ENCODE measurements at regions not wholly inside any gene's neighbourhood (a gene's known extent, or its start where the extent isn't known, plus 50 kb on each side); places are given as distances from the start of the nearest gene placed in this dataset.

DNA sequence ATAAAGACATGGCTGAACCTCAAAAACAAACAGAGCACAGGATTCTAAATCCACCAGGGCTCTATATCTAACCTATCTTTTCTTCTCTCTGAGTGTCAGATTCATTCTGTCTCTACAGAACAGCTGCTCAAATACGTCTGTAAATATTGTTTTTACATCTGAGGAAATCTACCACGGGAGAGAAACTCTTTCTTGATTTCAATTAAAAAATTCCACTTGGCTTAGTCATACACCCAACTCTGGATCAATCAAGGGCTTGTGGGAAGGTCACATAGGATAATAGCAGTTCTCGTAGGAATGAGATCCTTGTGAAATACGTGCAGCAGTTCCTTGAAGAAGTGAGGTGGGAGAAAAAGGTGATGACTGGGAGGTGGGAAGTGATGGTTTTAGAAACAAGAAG lies 1355.7 kb upstream of the ADGRL2 start:
- TF ChIP-seq, protein P1, sequence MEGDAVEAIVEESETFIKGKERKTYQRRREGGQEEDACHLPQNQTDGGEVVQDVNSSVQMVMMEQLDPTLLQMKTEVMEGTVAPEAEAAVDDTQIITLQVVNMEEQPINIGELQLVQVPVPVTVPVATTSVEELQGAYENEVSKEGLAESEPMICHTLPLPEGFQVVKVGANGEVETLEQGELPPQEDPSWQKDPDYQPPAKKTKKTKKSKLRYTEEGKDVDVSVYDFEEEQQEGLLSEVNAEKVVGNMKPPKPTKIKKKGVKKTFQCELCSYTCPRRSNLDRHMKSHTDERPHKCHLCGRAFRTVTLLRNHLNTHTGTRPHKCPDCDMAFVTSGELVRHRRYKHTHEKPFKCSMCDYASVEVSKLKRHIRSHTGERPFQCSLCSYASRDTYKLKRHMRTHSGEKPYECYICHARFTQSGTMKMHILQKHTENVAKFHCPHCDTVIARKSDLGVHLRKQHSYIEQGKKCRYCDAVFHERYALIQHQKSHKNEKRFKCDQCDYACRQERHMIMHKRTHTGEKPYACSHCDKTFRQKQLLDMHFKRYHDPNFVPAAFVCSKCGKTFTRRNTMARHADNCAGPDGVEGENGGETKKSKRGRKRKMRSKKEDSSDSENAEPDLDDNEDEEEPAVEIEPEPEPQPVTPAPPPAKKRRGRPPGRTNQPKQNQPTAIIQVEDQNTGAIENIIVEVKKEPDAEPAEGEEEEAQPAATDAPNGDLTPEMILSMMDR (IDR thresholded peaks at IDR 0.05; ENCODE audit: insufficient read depth, low read length, poor library complexity, severe bottlenecking), result no peak
- DNase-seq (ENCODE audit: extremely low read depth, insufficient read length), result no peak
- no peaks in the 10 kb centered on the region for H3K36me3 ChIP-seq (ENCODE audit: control insufficient read depth, insufficient read depth, low read length)
- no peak overlapping the region for H3K4me3 ChIP-seq (replicated peaks; ENCODE audit: low read depth, low read length)
- H3K27me3 ChIP-seq (replicated peaks; ENCODE audit: control insufficient read depth, insufficient read depth, low read length), result no peaks in the 10 kb centered on the region

DNA sequence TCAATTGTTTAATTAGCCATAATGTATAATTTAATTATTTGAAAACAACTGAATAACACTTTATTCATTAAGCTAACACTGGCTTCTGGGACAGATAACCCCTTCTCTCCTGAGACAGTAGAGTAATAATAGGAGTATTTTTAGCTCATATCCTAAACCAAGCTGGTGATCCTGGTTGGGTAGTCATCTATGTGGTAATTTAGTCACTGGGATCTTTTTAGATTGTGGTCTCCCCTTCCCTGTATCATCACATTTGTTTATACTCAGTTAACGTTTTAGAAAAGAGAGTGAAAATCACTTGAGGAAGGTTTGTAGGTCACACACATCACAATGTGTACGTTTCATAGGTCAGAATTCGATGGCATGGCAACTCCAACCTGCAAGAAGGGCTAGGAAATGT lies 1356.6 kb upstream of the ADGRL2 start:
- H3K36me3 ChIP-seq (ENCODE audit: control insufficient read depth, insufficient read depth, low read length), result no peaks in the 10 kb centered on the region
- DNase-seq (ENCODE audit: extremely low read depth, insufficient read length), result no peak
- TF ChIP-seq, protein P1 (IDR thresholded peaks at IDR 0.05; ENCODE audit: insufficient read depth, low read length, poor library complexity, severe bottlenecking), result no peak
- no peak overlapping the region for H3K4me3 ChIP-seq (replicated peaks; ENCODE audit: low read depth, low read length)
- no peaks in the 10 kb centered on the region for H3K27me3 ChIP-seq (replicated peaks; ENCODE audit: control insufficient read depth, insufficient read depth, low read length)

DNA sequence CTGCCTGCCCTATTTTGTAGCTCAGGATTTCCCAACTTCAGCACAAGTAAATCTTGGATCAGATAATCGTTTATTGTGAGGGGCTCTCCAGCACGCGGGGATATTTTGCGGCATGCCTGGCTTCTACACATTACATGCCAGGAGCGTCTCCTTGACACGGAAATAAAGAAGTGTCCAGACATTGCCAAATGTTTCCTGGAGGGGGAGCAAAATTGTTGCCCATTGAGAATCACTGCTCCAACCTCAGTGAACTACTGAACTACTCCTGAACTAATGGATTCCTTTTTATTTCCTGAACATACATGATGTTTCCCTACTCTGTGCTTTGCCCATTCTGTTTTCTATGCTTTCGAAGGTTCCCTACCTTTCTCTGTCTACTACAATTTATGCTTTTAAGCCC lies 1359.1 kb upstream of the ADGRL2 start:
- Histone ChIP-seq H3K36me3 (ENCODE audit: control insufficient read depth, insufficient read depth, low read length) (no peaks in the 10 kb centered on the region), H3K4me3 (replicated peaks; ENCODE audit: low read depth, low read length) (no peak overlapping the region), H3K27me3 (replicated peaks; ENCODE audit: control insufficient read depth, insufficient read depth, low read length) (no peaks in the 10 kb centered on the region)
- DNase-seq (ENCODE audit: extremely low read depth, insufficient read length), result no peak
- TF ChIP-seq, protein P1 (IDR thresholded peaks at IDR 0.05; ENCODE audit: insufficient read depth, low read length, poor library complexity, severe bottlenecking), result no peak

DNA sequence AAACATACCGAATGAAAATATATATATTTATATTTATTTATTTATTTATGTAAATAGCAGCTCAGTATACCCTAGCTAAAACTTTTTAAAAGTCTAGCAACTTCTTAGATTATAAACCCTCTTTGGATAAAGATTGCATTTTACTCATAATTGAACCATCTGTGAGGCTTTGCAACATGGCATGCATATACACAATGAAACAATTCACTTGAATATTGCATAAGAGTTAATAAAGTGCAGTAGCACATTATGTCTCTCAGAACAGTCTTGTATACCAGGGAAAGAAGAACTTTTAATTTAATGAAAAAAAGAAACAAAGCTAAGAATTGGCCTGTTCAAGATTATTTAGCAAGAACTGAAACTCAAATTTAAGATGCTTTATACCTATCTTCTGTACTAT lies 1363.9 kb upstream of the ADGRL2 start:
- DNase-seq (ENCODE audit: extremely low read depth, insufficient read length), result no peak
- Histone ChIP-seq H3K4me3 (replicated peaks; ENCODE audit: low read depth, low read length) (no peak overlapping the region), H3K27me3 (replicated peaks; ENCODE audit: control insufficient read depth, insufficient read depth, low read length) (no peaks in the 10 kb centered on the region), H3K36me3 (ENCODE audit: control insufficient read depth, insufficient read depth, low read length) (no peaks in the 10 kb centered on the region)
- TF ChIP-seq, protein P1 (IDR thresholded peaks at IDR 0.05; ENCODE audit: insufficient read depth, low read length, poor library complexity, severe bottlenecking), result no peak

DNA sequence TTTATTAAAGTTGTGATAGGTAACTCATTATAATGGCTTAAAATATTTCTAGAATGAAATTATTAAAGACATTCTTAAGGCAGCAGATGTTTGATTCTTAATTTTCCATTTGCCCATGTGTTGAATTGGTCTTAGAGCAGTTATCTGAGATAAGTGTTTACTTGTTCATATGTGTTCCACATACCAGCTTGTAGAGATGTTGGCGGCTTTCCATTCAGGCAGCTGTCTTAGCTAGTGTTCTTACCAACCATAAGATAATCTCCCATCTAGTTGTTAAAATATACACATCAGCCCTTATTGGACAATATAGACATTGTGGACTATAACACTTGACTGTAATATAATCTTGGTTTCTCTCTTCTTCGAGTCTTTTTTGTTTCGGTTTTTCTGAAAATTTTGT lies 1372.9 kb upstream of the ADGRL2 start:
- no peak overlapping the region for H3K4me3 ChIP-seq (replicated peaks; ENCODE audit: low read depth, low read length)
- H3K27me3 ChIP-seq (replicated peaks; ENCODE audit: control insufficient read depth, insufficient read depth, low read length), result no peaks in the 10 kb centered on the region
- no peaks in the 10 kb centered on the region for H3K36me3 ChIP-seq (ENCODE audit: control insufficient read depth, insufficient read depth, low read length)
- TF ChIP-seq, protein P1 (IDR thresholded peaks at IDR 0.05; ENCODE audit: insufficient read depth, low read length, poor library complexity, severe bottlenecking), result no peak
- DNase-seq (ENCODE audit: extremely low read depth, insufficient read length), result no peak

DNA sequence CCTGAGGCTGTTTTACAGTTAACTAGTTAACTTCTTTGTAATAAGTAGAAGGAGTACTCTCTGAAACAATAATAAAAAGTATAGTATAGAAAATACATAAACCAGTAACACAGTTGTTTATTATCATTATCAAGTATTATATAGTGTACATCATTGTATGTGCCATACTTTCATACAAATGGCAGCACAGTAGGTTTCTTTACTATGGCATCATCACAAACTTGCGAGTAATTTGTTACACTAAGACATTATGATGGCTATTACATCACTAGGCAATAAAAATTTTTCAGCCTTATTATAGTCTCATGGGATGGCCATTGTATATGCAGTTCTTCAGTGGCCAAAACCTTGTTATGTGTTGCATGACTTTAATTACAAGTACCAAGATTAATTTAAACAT lies 1376.5 kb upstream of the ADGRL2 start:
- Histone ChIP-seq H3K36me3 (ENCODE audit: control insufficient read depth, insufficient read depth, low read length) (no peaks in the 10 kb centered on the region), H3K4me3 (replicated peaks; ENCODE audit: low read depth, low read length) (no peak overlapping the region), H3K27me3 (replicated peaks; ENCODE audit: control insufficient read depth, insufficient read depth, low read length) (no peaks in the 10 kb centered on the region)
- TF ChIP-seq, protein P1 (IDR thresholded peaks at IDR 0.05; ENCODE audit: insufficient read depth, low read length, poor library complexity, severe bottlenecking), result no peak
- DNase-seq (ENCODE audit: extremely low read depth, insufficient read length), result no peak

Measured in GM06990 (cell line).